GM23338 (cell line): ENCODE measurements at regions not wholly inside any gene's neighbourhood (a gene's known extent, or its start where the extent isn't known, plus 50 kb on each side); places are given as distances from the start of the nearest gene placed in this dataset.

Experiments used
- POLR2AphosphoS5 ChIP-seq: IDR thresholded peaks from 2 replicates; pipeline ENCODE4 v1.6.1; 2016; ENCODE audit warnings: antibody characterized with exemption, low read depth
- TF ChIP-seq, protein P1 (sequence below), 2 experiments: fragments of 200-600 bp in 1 of 2; sonication (generic) in 1 of 2; conservative IDR thresholded peaks; 2 replicates each; pipeline versions ENCODE4 v1.5.1 to v1.6.1; 2016 to 2017; ENCODE audit warnings: antibody characterized with exemption in 2 of 2, low read depth in 2 of 2, mild to moderate bottlenecking in 2 of 2, moderate library complexity in 1 of 2

DNA sequence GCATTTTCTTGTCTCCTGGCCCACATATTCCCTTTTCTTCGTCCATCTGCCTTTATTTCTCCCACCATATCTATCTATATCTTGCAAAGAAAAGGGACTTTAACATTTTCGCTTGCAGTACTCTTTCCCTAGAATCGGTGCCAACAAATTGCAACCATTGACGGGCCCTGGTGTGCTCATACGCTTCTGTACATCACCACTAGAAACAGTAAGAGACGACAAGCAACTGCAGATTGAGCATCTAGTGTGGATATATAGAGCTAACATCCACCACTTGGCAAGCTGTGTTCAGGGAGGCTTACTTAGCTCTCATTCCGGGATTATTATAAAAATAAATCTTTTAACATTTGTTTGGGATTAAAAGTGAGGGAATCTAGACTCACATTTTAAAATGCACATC is 230.8 kb upstream of the PKN2 start:
- TF ChIP-seq POLR2AphosphoS5, result no peak
- TF ChIP-seq, protein P1, sequence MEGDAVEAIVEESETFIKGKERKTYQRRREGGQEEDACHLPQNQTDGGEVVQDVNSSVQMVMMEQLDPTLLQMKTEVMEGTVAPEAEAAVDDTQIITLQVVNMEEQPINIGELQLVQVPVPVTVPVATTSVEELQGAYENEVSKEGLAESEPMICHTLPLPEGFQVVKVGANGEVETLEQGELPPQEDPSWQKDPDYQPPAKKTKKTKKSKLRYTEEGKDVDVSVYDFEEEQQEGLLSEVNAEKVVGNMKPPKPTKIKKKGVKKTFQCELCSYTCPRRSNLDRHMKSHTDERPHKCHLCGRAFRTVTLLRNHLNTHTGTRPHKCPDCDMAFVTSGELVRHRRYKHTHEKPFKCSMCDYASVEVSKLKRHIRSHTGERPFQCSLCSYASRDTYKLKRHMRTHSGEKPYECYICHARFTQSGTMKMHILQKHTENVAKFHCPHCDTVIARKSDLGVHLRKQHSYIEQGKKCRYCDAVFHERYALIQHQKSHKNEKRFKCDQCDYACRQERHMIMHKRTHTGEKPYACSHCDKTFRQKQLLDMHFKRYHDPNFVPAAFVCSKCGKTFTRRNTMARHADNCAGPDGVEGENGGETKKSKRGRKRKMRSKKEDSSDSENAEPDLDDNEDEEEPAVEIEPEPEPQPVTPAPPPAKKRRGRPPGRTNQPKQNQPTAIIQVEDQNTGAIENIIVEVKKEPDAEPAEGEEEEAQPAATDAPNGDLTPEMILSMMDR (conservative IDR thresholded peaks at IDR 0.05; ENCODE audit: low read depth in 2 of 2), result no peak
